Mesothelial cell of epicardium (in vitro differentiated cells): ENCODE measurements at regions not wholly inside any gene's neighbourhood (a gene's known extent, or its start where the extent isn't known, plus 50 kb on each side); places are given as distances from the start of the nearest gene placed in this dataset.
A peak's percentile ranks its signal among the peaks of the same experiment; 100 is the strongest.
"Not testable (repeated sequence)": the region's sequence is repeated elsewhere in the genome, so short reads cannot be mapped to it uniquely, and the experiment has no call there.

Source experiments
- DNase-seq, 2 experiments: peaks; one replicate each; pipeline ENCODE4 v3.0.0; 2021; ENCODE audit warnings: low spot score in 2 of 2; ENCODE audit not compliant: unreplicated experiment in 2 of 2
- H3K27ac Mint-ChIP-seq: 2 replicates; pipeline ENCODE4 v1.8.0; 2021; ENCODE audit warnings: mixed read lengths
- H3K27me3 Mint-ChIP-seq: 2 replicates; pipeline ENCODE4 v1.8.0; 2021; ENCODE audit warnings: low read depth, mixed read lengths
- H3K36me3 Mint-ChIP-seq: 2 replicates; pipeline ENCODE4 v1.8.0; 2021; ENCODE audit warnings: mixed read lengths
- H3K4me1 Mint-ChIP-seq: 2 replicates; pipeline ENCODE4 v1.8.0; 2021; ENCODE audit warnings: mixed read lengths
- H3K4me3 Mint-ChIP-seq: 2 replicates; pipeline ENCODE4 v1.8.0; 2021; ENCODE audit warnings: mild to moderate bottlenecking, moderate library complexity, mixed read lengths
- H3K9me3 Mint-ChIP-seq: 2 replicates; pipeline ENCODE4 v1.8.0; 2021; ENCODE audit warnings: mixed read lengths
- CTCF ChIP-seq: fragments of 200-600 bp; sonication (generic); IDR thresholded peaks from one replicate; pipeline ENCODE4 v1.5.0; 2021; ENCODE audit warnings: antibody characterized with exemption; ENCODE audit not compliant: unreplicated experiment

DNA sequence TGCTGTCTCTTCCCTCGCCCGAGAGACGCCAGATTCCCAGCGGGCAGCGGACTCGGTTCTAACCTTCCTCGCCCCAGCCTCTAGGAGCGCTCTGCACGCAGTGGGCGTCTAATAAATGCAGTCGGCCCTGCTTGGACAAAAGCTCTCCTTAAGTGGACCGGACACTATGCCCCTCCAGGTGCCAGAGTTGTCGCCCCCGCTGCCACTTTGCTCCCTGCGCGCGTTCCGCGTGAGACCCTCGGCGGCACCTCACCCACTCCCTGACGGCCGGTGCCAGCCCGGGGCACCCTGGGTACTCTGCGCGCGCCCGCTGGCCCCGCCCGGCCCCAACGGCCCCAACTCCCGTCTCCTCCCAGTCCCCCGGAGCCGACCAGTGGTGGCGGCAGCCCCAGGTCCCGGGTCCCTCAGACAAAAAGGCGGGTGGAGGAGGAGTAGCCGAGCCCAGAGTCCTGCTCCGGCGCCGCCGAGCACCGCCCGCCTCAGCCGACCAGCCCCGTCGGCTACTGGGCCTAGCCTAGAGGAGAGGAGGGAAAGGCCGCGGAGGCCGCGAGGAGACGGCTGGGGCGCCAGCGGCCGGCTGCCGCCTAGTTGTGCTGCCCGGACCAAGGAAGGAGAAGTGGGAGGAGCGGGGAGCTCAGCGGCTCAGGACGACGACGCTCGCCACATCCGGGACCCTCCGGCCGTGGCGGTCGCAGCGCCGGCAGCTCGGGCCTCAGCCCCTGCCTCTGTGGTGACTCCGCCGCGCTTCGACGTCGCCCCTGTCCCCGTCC lies 123.0 kb downstream of the GOSR1 start:
- Mint-ChIP-seq H3K36me3 (peaks cover 4% of the 10 kb centered on the region), H3K4me1 (peaks cover 20% of the 10 kb centered on the region), H3K27ac (peak overlapping the region; percentile 91), H3K9me3 (peaks cover 12% of the 10 kb centered on the region), H3K4me3 (peak overlapping the region; percentile 94), H3K27me3 (no peaks in the 10 kb centered on the region)
- no peak for TF ChIP-seq CTCF
- DNase-seq, result peak; percentile 53 to 78

DNA sequence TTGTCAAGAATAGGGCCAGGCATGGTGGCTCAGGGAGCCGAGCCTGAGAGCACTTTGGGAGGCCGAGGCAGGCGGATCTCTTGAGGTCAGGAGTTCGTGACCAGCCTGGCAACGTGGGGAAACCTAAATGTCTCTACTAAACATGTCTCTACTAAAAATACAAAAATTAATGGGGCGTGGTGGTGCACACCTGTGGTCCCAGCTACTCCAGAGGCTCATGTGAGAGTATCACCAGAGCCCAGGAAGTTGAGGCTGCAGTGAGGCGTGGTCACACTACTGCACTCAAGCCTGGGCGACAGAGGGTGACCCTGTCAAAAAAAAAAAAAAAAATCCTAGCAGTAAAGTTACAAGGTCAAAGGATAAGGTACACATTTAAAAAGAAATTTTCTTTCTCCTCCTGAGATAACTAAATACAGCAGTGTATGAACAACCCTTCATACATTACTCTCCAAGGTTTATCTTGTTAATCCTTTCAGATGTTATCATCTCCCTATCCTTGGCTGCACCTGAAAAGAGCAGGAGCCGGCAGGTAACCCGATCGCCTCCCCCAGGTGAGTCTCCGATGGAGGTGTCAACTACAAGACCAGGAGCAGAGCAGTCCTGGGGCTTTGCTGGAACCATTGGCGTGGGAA lies 122.3 kb downstream of the GOSR1 start:
- no peak for TF ChIP-seq CTCF
- Mint-ChIP-seq H3K27ac (peak overlapping the region; percentile 91), H3K27me3 (no peaks in the 10 kb centered on the region), H3K36me3 (peaks cover 4% of the 10 kb centered on the region), H3K4me1 (peaks cover 21% of the 10 kb centered on the region), H3K9me3 (peaks cover 13% of the 10 kb centered on the region), H3K4me3 (peak overlapping the region; percentile 94)
- DNase-seq, result no peak

GRCh38 chr17:30597776-30598288 lies 120.6 kb downstream of the GOSR1 start:
- Mint-ChIP-seq H3K36me3 (peaks cover 4% of the 10 kb centered on the region), H3K4me3 (no peak overlapping the region), H3K9me3 (peaks cover 13% of the 10 kb centered on the region), H3K27me3 (no peaks in the 10 kb centered on the region), H3K4me1 (peaks cover 21% of the 10 kb centered on the region), H3K27ac (no peak overlapping the region)
- no peak for DNase-seq
- TF ChIP-seq CTCF, result no peak

DNA sequence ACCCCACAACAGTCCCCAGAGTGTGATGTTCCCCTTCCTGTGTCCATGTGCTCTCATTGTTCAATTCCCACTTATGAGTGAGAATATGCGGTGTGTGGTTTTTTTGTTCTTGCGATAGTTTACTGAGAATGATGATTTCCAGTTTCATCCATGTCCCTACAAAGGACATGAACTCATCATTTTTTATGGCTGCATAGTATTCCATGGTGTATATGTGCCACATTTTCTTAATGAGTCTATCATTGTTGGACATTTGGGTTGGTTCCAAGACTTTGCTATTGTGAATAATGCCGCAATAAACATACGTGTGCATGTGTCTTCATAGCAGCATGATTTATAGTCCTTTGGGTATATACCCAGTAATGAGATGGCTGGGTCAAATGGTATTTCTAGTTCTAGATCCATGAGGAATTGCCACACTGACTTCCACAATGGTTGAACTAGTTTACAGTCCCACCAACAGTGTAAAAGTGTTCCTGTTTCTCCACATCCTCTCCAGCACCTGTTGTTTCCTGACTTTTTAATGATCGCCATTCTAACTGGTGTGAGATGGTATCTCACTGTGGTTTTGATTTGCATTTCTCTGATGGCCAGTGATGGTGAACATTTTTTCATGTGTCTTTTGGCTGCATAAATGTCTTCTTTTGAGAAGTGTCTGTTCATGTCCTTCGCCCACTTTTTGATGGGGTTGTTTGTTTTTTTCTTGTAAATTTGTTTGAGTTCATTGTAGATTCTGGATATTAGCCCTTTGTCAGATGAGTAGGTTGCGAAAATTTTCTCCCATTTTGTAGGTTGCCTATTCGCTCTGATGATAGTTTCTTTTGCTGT lies 120.0 kb downstream of the GOSR1 start:
- DNase-seq, H3K36me3 Mint-ChIP-seq, H3K27me3 Mint-ChIP-seq, H3K4me3 Mint-ChIP-seq, H3K27ac Mint-ChIP-seq: not testable (repeated sequence)
- Mint-ChIP-seq H3K4me1 (peaks cover 16% of the 10 kb centered on the region), H3K9me3 (peaks cover 13% of the 10 kb centered on the region)

DNA sequence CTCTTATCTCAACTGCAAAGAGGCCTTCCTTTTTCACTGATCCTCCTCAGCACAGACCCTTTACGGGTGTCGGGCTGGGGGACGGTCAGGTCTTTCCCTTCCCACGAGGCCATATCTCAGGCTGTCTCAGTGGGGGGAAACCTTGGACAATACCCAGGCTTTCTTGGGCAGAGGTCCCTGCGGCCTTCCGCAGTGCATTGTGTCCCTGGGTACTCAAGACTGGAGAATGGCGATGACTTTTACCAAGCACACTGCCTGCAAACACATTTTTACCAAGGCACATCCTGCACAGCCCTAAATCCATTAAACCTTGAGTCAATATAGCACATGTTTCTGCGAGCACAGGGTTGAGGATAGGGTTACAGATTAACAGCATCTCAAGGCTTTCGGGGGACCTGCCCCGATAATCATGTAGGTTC lies 117.8 kb downstream of the GOSR1 start:
- Mint-ChIP-seq H3K4me1 (peaks cover 15% of the 10 kb centered on the region), H3K9me3 (peaks cover 13% of the 10 kb centered on the region)
- not testable (repeated sequence) for DNase-seq, H3K27me3 Mint-ChIP-seq, H3K36me3 Mint-ChIP-seq, H3K4me3 Mint-ChIP-seq, H3K27ac Mint-ChIP-seq

GRCh38 chr17:30594223-30594952 lies 117.2 kb downstream of the GOSR1 start:
- peaks cover 13% of the 10 kb centered on the region for H3K9me3 Mint-ChIP-seq
- no peak for TF ChIP-seq CTCF
- DNase-seq, result no peak
- H3K4me3 Mint-ChIP-seq, result no peak overlapping the region
- H3K27me3 Mint-ChIP-seq, result no peaks in the 10 kb centered on the region
- peak overlapping the region; percentile 1 for H3K27ac Mint-ChIP-seq
- H3K36me3 Mint-ChIP-seq, result peaks cover 4% of the 10 kb centered on the region
- peaks cover 9% of the 10 kb centered on the region for H3K4me1 Mint-ChIP-seq
